Superior temporal gyrus (tissue), 1 donor: ENCODE measurements at regions not wholly inside any gene's neighbourhood (a gene's known extent, or its start where the extent isn't known, plus 50 kb on each side); places are given as distances from the start of the nearest gene placed in this dataset.

Experiments used
- DNase-seq: peaks from one replicate; pipeline ENCODE4 v3.0.0-alpha.2; 2016; ENCODE audit errors: extremely low spot score

DNA sequence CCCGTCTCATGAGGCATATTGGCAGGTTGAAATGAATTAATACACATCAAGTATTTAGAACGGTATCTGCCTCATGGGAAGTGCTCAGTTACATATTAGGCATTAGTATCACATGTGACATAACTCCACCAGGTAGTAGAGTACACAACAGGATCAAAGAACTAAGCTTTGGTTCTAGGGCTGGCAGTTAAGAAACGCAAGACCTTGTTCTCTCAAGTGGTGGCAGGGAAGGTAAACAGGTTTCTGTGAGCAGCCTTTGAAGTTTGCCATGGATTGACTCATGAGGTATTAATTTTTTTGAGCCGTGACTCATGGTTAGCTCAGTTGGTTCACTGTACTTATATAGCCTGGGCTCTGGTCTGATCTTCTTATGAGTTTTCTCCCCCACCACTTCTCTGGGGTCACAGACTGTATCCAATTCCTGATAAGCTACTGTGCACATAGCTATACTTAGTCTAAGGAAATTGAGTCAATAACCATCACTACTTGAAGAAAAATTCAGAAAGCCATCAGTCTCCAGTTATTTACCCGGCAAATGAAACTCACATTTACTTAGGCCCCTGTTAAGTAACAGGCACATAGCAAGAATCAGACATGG is 155.6 kb upstream of the STT3B start:
- DNase-seq, result no peak

GRCh38 chr3:31378231-31378630 is 154.5 kb upstream of the STT3B start:
- DNase-seq, result no peak

- DNase-seq, result no peak
These were observed 153.1 kb upstream of the STT3B start for GRCh38 chr3:31379598-31379997.

DNA sequence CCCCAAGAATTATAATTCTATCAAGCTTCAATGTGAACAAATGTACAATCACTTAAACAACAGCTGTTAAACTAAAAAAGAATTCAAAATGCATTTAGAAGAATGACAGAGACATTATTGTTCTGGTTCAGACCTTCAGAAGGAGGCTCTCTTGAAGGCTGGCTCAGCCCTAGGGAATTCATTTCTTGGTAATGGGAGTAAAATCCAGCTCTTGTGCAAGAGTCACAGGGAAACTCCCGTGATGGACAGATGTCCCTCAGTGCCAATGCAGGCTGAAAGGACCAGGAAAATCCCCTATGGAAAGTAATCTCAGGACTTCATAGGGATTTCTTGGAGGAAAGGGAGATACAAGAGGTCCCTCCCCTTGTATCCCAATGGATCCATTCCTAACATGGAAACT is 149.9 kb upstream of the STT3B start:
- no peak for DNase-seq

- DNase-seq, result no peak
These were observed 148.6 kb upstream of the STT3B start for GRCh38 chr3:31384117-31384516.

DNA sequence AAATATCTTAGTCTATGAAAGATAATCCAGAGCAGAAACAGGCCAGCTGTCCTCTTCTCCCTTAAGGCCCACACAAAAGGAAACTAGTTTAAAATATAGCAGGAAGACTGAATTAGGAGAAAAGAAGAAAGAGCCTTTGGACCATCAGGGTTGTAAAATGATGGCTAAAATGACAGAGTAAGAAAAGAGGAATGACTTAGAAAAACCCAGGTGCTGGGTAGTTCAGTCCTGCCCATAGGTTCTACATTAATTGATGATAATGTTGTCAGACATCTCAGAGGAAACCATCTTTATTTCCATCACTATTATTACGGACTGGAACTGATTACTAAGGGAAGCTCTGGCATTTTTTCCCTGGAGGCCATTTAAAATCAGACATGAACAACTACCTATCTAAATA is 142.8 kb upstream of the STT3B start:
- no peak for DNase-seq

GRCh38 chr3:31390466-31390865 is 142.3 kb upstream of the STT3B start:
- no peak for DNase-seq

DNA sequence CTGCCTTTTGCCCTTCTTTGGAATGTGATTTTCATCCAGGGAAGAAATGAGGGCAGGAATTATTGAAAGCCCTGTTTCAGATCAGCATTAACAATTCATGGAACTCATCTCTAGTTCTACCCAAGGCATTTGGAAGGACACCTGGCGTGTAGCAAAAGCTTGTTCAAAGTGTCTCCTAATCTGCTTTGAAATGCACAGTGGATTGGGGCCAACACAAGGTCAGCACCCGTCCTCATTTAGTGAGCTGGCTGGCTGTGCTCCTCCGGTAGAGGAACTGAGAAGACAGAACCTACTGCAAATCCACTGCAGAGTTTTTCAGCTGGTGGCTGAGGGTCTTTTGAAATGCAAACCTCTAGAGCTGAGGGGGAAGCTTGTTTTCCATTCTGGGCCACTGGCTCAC is 141.6 kb upstream of the STT3B start:
- DNase-seq, result no peak

- no peak for DNase-seq
These were observed 140.2 kb upstream of the STT3B start for GRCh38 chr3:31392568-31392967.

DNA sequence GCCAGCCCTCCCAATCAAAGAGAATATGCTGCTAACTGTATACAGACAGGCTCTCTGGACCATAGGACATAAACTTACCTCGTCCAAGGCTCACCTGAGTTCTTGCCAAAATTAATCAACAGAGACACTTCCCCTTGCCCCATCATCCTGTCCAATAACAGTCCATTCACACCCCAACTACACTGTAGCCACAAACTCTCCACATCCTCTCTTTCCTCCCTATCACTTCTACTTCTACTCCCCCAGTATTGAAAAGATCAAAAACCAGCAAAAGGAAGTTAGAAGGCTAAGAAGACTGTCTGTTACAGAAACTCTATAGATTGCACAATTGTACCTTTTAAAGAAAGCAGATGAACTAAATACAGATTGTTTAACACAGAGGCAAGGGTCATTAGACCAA is 133.5 kb upstream of the STT3B start:
- DNase-seq, result no peak

GRCh38 chr3:31402117-31402516 is 130.6 kb upstream of the STT3B start:
- DNase-seq, result no peak

GRCh38 chr3:31403197-31403596 is 129.5 kb upstream of the STT3B start:
- no peak for DNase-seq

GRCh38 chr3:31404871-31405270 is 127.9 kb upstream of the STT3B start:
- no peak for DNase-seq

DNA sequence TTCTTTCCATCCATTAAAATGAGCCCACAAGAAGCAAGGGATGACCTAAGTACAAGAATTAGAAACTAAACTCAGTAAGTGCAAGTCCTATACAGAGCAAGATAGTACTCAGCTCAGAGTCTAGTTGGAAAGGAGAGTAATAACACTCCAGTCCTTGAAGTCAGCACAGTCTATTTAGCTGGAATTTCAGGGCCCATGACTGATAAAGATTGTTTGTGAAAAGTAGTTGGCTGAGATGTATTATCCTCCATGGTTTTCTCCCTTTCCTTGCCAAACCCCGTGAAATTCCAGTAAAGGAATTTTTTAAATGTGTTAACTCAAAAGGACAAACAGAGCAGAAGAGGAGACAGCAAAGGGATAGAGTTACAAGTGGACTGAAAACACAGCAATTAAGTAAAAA is 127.2 kb upstream of the STT3B start:
- no peak for DNase-seq

GRCh38 chr3:31406896-31407295 is 125.8 kb upstream of the STT3B start:
- no peak for DNase-seq

DNA sequence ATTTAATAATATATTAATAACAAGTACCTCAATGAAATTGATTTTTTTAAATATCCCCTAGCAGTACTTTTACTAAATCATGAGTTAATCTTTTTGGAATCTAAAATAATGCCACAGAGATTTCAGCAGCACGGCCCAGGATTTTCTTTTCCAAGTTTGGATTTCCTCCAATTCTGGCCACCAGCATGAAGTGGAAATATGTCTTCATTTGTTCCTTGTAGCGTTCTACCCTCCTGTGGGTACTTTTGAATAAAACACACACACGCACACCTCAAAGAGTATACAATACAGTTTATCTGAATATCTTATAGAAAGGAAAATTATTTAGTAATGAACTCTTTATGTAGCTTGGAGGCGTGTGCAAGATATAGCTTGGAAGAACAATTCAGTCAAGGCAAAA is 125.1 kb upstream of the STT3B start:
- no peak for DNase-seq

- DNase-seq, result no peak
These were observed 124.0 kb upstream of the STT3B start for GRCh38 chr3:31408720-31409119.

- DNase-seq, result no peak
These were observed 123.3 kb upstream of the STT3B start for GRCh38 chr3:31409389-31409788.

GRCh38 chr3:31409866-31410265 is 122.9 kb upstream of the STT3B start:
- DNase-seq, result no peak

DNA sequence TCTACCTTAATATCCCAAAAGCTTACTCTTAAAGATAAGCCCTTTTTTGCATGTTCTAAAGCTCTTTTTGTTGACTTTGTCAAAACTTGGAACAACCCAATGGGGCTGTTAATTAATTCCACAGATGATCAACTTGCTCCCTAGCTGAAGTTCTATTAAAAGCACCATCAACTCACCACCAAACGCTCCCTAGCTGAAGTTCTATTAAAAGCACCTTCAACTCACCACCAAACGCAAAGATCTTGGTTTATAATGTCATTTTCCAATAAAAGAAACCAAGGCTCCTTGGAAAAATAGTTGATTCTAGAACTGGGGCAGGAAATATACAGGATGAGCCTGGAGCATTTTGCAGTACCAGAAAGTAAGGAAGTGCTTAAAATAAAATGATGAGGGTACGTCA is 122.3 kb upstream of the STT3B start:
- no peak for DNase-seq

GRCh38 chr3:31412832-31413231 is 119.9 kb upstream of the STT3B start:
- DNase-seq, result no peak

DNA sequence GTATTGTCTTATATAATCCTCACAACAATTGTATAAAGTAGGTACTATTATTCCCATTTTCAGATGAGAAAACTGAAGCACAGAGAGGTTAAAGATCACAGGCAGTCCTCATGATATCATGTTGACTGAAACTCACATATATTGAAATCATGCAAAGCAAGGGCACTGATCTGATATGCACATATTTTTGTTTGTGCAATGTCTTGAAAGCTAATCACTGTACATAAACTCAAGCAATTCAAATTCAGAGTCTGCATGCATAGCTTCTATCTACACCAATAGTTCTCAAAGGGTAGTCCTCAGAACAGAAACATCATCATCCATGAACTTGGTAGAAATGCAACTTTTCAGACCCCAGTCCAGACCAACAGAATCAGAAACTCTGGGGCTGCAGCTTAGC is 119.2 kb upstream of the STT3B start:
- DNase-seq, result no peak

DNA sequence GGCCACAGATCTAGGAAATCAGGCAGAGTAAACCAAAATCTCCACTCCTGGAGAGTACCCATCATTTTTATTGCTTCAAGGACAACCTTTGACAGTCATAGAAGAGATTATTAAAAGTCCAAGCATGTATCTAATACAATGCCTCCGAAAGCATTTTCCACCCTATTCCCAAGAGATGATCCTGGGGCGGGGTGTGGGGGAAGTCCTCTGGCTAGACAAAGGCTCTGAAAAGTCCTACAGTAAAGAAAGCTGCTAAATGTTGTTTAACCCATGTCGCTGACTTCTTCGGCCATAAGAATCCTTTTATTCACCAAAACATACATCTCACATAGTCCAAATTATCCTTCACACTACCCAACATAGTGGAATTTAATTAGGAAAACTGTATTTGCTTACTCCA is 115.7 kb upstream of the STT3B start:
- no peak for DNase-seq

- no peak for DNase-seq
These were observed 115.2 kb upstream of the STT3B start for GRCh38 chr3:31417486-31417885.

DNA sequence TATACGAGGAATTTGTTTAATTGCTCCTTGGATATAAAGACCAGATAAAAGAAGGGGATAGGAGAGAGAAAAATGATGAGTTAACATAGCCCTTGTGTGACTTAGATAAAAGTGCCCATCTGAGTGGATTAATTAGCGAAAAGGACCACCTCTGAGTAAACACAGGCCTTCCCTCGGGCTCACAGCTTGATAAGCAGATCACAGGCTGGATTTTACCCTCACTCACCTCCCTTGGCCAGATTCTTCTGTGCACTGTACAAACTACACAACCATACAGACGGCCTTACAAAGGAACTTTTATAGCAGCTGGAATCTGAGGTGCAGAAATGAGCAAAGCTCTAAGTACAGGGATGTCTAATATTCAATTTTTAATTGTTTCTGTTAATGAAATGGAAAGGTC is 112.4 kb upstream of the STT3B start:
- DNase-seq, result no peak
